GM23338 (cell line): ENCODE measurements at regions not wholly inside any gene's neighbourhood (a gene's known extent, or its start where the extent isn't known, plus 50 kb on each side); places are given as distances from the start of the nearest gene placed in this dataset.

Experiments used
- CREB1 ChIP-seq: fragments of 250-450 bp; sonication (Bioruptor Pico); IDR thresholded peaks from 2 replicates; pipeline ENCODE4 v1.5.0; 2020; ENCODE audit warnings: low read depth, mild to moderate bottlenecking, moderate library complexity
- CTCF ChIP-seq, 2 experiments: fragments of 200-600 bp in 1 of 2; sonication (generic) in 1 of 2; conservative IDR thresholded peaks; 2 replicates each; pipeline versions ENCODE4 v1.5.1 to v1.6.1; 2016 to 2017; ENCODE audit warnings: antibody characterized with exemption in 2 of 2, low read depth in 2 of 2, mild to moderate bottlenecking in 2 of 2, moderate library complexity in 1 of 2
- ETS1 ChIP-seq: IDR thresholded peaks from 2 replicates; pipeline ENCODE4 v1.6.1; 2016; ENCODE audit warnings: antibody characterized with exemption
- EZH2 ChIP-seq: fragments of 200-600 bp; sonication (generic); IDR thresholded peaks from one replicate; pipeline ENCODE4 v1.8.0; 2017; ENCODE audit warnings: antibody characterized with exemption, mild to moderate bottlenecking, low read depth; ENCODE audit not compliant: unreplicated experiment
- EZH2phosphoT487 ChIP-seq: fragments of 200-600 bp; sonication (generic); IDR thresholded peaks from one replicate; pipeline ENCODE4 v1.8.1; 2018; ENCODE audit warnings: antibody characterized with exemption; ENCODE audit not compliant: unreplicated experiment
- JUNB ChIP-seq: IDR thresholded peaks from one replicate; pipeline ENCODE4 v1.6.1; 2016; ENCODE audit warnings: antibody characterized with exemption; ENCODE audit not compliant: unreplicated experiment
- NANOG ChIP-seq: IDR thresholded peaks from 2 replicates; pipeline ENCODE4 v1.6.1; 2016; ENCODE audit warnings: antibody characterized with exemption, borderline replicate concordance
- POLR2AphosphoS5 ChIP-seq: IDR thresholded peaks from 2 replicates; pipeline ENCODE4 v1.6.1; 2016; ENCODE audit warnings: antibody characterized with exemption, low read depth
- STAT1 ChIP-seq: IDR thresholded peaks from one replicate; pipeline ENCODE4 v1.6.1; 2016; ENCODE audit warnings: antibody characterized with exemption; ENCODE audit not compliant: unreplicated experiment
- ZNF114 ChIP-seq: fragments of 250-450 bp; sonication (Bioruptor Pico); IDR thresholded peaks from 2 replicates; pipeline ENCODE4 v1.5.0; 2020; ENCODE audit warnings: mild to moderate bottlenecking, moderate library complexity
- ZNF331 ChIP-seq: fragments of 250-450 bp; sonication (Bioruptor Pico); IDR thresholded peaks from 2 replicates; pipeline ENCODE4 v1.5.0; 2020; ENCODE audit warnings: low read depth, mild to moderate bottlenecking, moderate library complexity
- TF ChIP-seq, protein P1 (sequence below): IDR thresholded peaks from one replicate; pipeline ENCODE4 v1.6.1; 2018; ENCODE audit warnings: antibody characterized with exemption; ENCODE audit not compliant: unreplicated experiment
- TF ChIP-seq, protein P2 (sequence below): fragments of 250-450 bp; sonication (Bioruptor Pico); IDR thresholded peaks from 2 replicates; pipeline ENCODE4 v1.5.0; 2020; ENCODE audit warnings: mild to moderate bottlenecking, moderate library complexity

- TF ChIP-seq CTCF (conservative IDR thresholded peaks at IDR 0.05; ENCODE audit: low read depth in 2 of 2), result no peak
- no peak for TF ChIP-seq EZH2
- TF ChIP-seq POLR2AphosphoS5, result no peak
- TF ChIP-seq EZH2phosphoT487, result no peak
- TF ChIP-seq, protein P1, sequence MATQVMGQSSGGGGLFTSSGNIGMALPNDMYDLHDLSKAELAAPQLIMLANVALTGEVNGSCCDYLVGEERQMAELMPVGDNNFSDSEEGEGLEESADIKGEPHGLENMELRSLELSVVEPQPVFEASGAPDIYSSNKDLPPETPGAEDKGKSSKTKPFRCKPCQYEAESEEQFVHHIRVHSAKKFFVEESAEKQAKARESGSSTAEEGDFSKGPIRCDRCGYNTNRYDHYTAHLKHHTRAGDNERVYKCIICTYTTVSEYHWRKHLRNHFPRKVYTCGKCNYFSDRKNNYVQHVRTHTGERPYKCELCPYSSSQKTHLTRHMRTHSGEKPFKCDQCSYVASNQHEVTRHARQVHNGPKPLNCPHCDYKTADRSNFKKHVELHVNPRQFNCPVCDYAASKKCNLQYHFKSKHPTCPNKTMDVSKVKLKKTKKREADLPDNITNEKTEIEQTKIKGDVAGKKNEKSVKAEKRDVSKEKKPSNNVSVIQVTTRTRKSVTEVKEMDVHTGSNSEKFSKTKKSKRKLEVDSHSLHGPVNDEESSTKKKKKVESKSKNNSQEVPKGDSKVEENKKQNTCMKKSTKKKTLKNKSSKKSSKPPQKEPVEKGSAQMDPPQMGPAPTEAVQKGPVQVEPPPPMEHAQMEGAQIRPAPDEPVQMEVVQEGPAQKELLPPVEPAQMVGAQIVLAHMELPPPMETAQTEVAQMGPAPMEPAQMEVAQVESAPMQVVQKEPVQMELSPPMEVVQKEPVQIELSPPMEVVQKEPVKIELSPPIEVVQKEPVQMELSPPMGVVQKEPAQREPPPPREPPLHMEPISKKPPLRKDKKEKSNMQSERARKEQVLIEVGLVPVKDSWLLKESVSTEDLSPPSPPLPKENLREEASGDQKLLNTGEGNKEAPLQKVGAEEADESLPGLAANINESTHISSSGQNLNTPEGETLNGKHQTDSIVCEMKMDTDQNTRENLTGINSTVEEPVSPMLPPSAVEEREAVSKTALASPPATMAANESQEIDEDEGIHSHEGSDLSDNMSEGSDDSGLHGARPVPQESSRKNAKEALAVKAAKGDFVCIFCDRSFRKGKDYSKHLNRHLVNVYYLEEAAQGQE, result no peak
- no peak for TF ChIP-seq ZNF114
- no peak for TF ChIP-seq ETS1
- no peak for TF ChIP-seq ZNF331 (CRISPR knock-in tag)
- no peak for TF ChIP-seq CREB1 (CRISPR knock-in tag)
- TF ChIP-seq NANOG, result no peak
- no peak for TF ChIP-seq JUNB
- TF ChIP-seq, protein P2, sequence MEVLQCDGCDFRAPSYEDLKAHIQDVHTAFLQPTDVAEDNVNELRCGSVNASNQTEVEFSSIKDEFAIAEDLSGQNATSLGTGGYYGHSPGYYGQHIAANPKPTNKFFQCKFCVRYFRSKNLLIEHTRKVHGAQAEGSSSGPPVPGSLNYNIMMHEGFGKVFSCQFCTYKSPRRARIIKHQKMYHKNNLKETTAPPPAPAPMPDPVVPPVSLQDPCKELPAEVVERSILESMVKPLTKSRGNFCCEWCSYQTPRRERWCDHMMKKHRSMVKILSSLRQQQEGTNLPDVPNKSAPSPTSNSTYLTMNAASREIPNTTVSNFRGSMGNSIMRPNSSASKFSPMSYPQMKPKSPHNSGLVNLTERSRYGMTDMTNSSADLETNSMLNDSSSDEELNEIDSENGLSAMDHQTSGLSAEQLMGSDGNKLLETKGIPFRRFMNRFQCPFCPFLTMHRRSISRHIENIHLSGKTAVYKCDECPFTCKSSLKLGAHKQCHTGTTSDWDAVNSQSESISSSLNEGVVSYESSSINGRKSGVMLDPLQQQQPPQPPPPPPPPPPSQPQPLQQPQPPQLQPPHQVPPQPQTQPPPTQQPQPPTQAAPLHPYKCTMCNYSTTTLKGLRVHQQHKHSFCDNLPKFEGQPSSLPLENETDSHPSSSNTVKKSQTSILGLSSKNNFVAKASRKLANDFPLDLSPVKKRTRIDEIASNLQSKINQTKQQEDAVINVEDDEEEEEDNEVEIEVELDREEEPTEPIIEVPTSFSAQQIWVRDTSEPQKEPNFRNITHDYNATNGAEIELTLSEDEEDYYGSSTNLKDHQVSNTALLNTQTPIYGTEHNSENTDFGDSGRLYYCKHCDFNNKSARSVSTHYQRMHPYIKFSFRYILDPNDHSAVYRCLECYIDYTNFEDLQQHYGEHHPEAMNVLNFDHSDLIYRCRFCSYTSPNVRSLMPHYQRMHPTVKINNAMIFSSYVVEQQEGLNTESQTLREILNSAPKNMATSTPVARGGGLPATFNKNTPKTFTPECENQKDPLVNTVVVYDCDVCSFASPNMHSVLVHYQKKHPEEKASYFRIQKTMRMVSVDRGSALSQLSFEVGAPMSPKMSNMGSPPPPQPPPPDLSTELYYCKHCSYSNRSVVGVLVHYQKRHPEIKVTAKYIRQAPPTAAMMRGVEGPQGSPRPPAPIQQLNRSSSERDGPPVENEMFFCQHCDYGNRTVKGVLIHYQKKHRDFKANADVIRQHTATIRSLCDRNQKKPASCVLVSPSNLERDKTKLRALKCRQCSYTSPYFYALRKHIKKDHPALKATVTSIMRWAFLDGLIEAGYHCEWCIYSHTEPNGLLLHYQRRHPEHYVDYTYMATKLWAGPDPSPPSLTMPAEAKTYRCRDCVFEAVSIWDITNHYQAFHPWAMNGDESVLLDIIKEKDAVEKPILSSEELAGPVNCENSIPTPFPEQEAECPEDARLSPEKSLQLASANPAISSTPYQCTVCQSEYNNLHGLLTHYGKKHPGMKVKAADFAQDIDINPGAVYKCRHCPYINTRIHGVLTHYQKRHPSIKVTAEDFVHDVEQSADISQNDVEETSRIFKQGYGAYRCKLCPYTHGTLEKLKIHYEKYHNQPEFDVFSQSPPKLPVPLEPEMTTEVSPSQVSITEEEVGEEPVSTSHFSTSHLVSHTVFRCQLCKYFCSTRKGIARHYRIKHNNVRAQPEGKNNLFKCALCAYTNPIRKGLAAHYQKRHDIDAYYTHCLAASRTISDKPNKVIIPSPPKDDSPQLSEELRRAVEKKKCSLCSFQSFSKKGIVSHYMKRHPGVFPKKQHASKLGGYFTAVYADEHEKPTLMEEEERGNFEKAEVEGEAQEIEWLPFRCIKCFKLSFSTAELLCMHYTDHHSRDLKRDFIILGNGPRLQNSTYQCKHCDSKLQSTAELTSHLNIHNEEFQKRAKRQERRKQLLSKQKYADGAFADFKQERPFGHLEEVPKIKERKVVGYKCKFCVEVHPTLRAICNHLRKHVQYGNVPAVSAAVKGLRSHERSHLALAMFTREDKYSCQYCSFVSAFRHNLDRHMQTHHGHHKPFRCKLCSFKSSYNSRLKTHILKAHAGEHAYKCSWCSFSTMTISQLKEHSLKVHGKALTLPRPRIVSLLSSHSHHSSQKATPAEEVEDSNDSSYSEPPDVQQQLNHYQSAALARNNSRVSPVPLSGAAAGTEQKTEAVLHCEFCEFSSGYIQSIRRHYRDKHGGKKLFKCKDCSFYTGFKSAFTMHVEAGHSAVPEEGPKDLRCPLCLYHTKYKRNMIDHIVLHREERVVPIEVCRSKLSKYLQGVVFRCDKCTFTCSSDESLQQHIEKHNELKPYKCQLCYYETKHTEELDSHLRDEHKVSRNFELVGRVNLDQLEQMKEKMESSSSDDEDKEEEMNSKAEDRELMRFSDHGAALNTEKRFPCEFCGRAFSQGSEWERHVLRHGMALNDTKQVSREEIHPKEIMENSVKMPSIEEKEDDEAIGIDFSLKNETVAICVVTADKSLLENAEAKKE, result no peak
- TF ChIP-seq STAT1, result no peak
Observed at GRCh38 chr3:178233371-178234071, 302.7 kb upstream of the KCNMB2 start.
